ENCODE measurements at regions not wholly inside any gene's neighbourhood (a gene's known extent, or its start where the extent isn't known, plus 50 kb on each side); places are given as distances from the start of the nearest gene placed in this dataset.
"Not testable (repeated sequence)": the region's sequence is repeated elsewhere in the genome, so short reads cannot be mapped to it uniquely, and the experiment has no call there.

DNA sequence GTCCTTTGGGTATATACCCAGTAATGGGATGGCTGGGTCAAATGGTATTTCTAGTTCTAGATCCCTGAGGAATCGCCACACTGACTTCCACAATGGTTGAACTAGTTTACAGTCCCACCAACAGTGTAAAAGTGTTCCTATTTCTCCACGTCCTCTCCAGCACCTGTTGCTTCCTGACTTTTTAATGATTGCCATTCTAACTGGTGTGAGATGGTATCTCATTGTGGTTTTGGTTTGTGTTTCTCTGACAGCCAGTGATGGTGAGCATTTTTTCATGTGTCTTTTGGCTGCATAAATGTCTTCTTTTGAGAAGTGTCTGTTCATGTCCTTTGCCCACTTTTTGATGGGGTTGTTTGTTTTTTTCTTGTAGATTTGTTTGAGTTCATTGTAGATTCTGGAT, 63.4 kb upstream of the PTPDC1 start:
- H3K4me1 Mint-ChIP-seq; H3K27me3 ChIP-seq (ENCODE audit: control insufficient read depth, insufficient read depth, low read length); H3K4me3 Mint-ChIP-seq; H3K36me3 ChIP-seq (ENCODE audit: control insufficient read depth, insufficient read depth, low read length); H3K27me3 Mint-ChIP-seq; ATAC-seq (ENCODE audit: low read depth in 2 of 2); H3K4me1 ChIP-seq (ENCODE audit: control insufficient read depth, insufficient read depth, low read length, poor library complexity, severe bottlenecking); DNase-seq; H3K4me3 ChIP-seq (ENCODE audit: low read depth, low read length); H3K36me3 Mint-ChIP-seq; H3K27ac ChIP-seq (ENCODE audit: insufficient read depth, low read length, poor library complexity, severe bottlenecking); H3K27ac Mint-ChIP-seq; H3K9me3 ChIP-seq (ENCODE audit: control insufficient read depth in 2 of 2, low read length in 2 of 2): not testable (repeated sequence)
- H3K9me3 Mint-ChIP-seq, result peaks cover 0 to 14% (median 1%) of the 10 kb centered on the region in 7 donors

GRCh38 chr9:94018628-94019027, 63.5 kb upstream of the BARX1 start:
- Histone ChIP-seq H3K4me3 (ENCODE audit: low read depth, low read length) (no peak overlapping the region), H3K27me3 (ENCODE audit: control insufficient read depth, insufficient read depth, low read length) (no peaks in the 10 kb centered on the region), H3K36me3 (ENCODE audit: control insufficient read depth, insufficient read depth, low read length) (no peaks in the 10 kb centered on the region), H3K4me1 (ENCODE audit: control insufficient read depth, insufficient read depth, low read length, poor library complexity, severe bottlenecking) (no peaks in the 10 kb centered on the region), H3K27ac (ENCODE audit: insufficient read depth, low read length, poor library complexity, severe bottlenecking) (no peak overlapping the region), H3K9me3 (ENCODE audit: control insufficient read depth in 2 of 2, low read length in 2 of 2) (no peaks in the 10 kb centered on the region)
- H3K4me1 Mint-ChIP-seq, result peaks cover 0 to 2% (median 0%) of the 10 kb centered on the region in 4 donors
- DNase-seq (no peak), ATAC-seq (ENCODE audit: low read depth in 2 of 2) (no peak)
- H3K9me3 Mint-ChIP-seq, result peaks cover 0 to 4% (median 0%) of the 10 kb centered on the region in 7 donors
- no peak overlapping the region for H3K4me3 Mint-ChIP-seq
- no peak overlapping the region for H3K27ac Mint-ChIP-seq
- peaks cover 5% of the 10 kb centered on the region for H3K27me3 Mint-ChIP-seq
- no peaks in the 10 kb centered on the region for H3K36me3 Mint-ChIP-seq

DNA sequence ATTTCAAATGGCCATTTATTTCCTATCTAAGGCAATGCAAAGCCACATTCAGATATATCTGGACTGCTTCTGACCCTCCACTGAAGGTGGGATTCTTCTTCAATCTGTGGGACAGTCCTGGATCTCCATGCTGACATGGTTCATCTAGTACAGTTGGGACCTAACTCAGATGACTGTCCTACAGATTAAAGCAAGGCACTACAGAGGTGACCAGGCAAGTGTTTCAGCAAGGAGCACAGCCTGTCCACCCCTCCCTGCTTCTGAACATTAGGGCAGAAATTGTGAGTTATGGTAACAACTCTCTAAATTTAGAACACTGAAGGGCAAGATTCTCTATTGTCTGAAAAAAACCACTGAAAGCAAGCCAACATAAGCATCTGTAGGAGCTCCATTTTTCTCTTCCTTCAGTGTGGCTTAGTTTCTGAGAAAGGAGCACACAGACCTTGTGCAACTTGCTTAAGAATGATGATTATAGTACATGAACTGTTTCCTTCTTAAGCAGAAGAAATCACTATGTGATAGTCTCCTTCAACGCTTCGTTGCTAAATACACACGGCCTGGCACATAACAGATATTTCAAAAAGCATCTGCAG, 62.9 kb upstream of the BARX1 start:
- peaks cover 0 to 6% (median 1%) of the 10 kb centered on the region in 4 donors for H3K4me1 Mint-ChIP-seq
- Histone ChIP-seq H3K27me3 (ENCODE audit: control insufficient read depth, insufficient read depth, low read length) (no peaks in the 10 kb centered on the region), H3K9me3 (ENCODE audit: control insufficient read depth in 2 of 2, low read length in 2 of 2) (no peaks in the 10 kb centered on the region), H3K27ac (ENCODE audit: insufficient read depth, low read length, poor library complexity, severe bottlenecking) (no peak overlapping the region), H3K4me3 (ENCODE audit: low read depth, low read length) (no peak overlapping the region), H3K4me1 (ENCODE audit: control insufficient read depth, insufficient read depth, low read length, poor library complexity, severe bottlenecking) (no peaks in the 10 kb centered on the region), H3K36me3 (ENCODE audit: control insufficient read depth, insufficient read depth, low read length) (no peaks in the 10 kb centered on the region)
- H3K4me3 Mint-ChIP-seq, result no peak overlapping the region
- ATAC-seq (ENCODE audit: low read depth in 2 of 2) (no peak), DNase-seq (no peak)
- no peaks in the 10 kb centered on the region for H3K36me3 Mint-ChIP-seq
- peaks cover 9% of the 10 kb centered on the region for H3K27me3 Mint-ChIP-seq
- no peak overlapping the region for H3K27ac Mint-ChIP-seq
- peaks cover 0 to 3% (median 0%) of the 10 kb centered on the region in 7 donors for H3K9me3 Mint-ChIP-seq

GRCh38 chr9:94016744-94017143, 61.6 kb upstream of the BARX1 start:
- H3K9me3 Mint-ChIP-seq, result peaks cover 0 to 3% (median 0%) of the 10 kb centered on the region in 7 donors
- H3K4me3 ChIP-seq (ENCODE audit: low read depth, low read length), result no peak overlapping the region
- no peak overlapping the region for H3K27ac Mint-ChIP-seq
- H3K36me3 ChIP-seq (ENCODE audit: control insufficient read depth, insufficient read depth, low read length), result no peaks in the 10 kb centered on the region
- peaks cover 0 to 7% (median 1%) of the 10 kb centered on the region in 4 donors for H3K4me1 Mint-ChIP-seq
- DNase-seq, result no peak
- H3K27ac ChIP-seq (ENCODE audit: insufficient read depth, low read length, poor library complexity, severe bottlenecking), result no peak overlapping the region
- H3K4me3 Mint-ChIP-seq, result no peak overlapping the region
- no peak for ATAC-seq (ENCODE audit: low read depth in 2 of 2)
- H3K36me3 Mint-ChIP-seq, result no peaks in the 10 kb centered on the region
- no peaks in the 10 kb centered on the region for H3K27me3 ChIP-seq (ENCODE audit: control insufficient read depth, insufficient read depth, low read length)
- H3K4me1 ChIP-seq (ENCODE audit: control insufficient read depth, insufficient read depth, low read length, poor library complexity, severe bottlenecking), result no peaks in the 10 kb centered on the region
- H3K9me3 ChIP-seq (ENCODE audit: control insufficient read depth in 2 of 2, low read length in 2 of 2), result no peaks in the 10 kb centered on the region
- H3K27me3 Mint-ChIP-seq, result peaks cover 15% of the 10 kb centered on the region

DNA sequence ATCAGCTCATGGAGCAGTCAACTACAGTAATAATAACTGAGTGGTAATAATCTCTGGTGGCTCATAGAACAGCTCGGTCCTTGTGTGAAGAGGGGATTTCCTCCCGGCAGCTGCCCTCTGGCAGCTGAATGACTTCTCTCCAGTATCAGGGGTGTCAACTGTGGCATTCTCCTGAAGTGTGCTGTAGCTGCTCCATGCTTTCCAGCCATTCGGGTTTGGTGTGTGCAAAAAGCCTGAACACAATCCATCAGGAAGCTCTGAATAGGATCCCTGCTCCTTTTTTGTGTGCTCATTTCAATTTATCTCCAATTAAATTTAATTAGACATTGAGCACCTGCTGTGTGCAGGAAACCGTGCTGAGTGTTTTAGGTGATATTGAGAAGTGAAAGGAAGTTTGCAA, 59.8 kb upstream of the BARX1 start:
- Mint-ChIP-seq H3K4me1 (peaks cover 4 to 13% (median 7%) of the 10 kb centered on the region in 4 donors), H3K36me3 (no peaks in the 10 kb centered on the region), H3K4me3 (no peak overlapping the region), H3K9me3 (no peaks in the 10 kb centered on the region), H3K27ac (no peak overlapping the region), H3K27me3 (peaks cover 15% of the 10 kb centered on the region)
- no peaks in the 10 kb centered on the region for H3K4me1 ChIP-seq (ENCODE audit: control insufficient read depth, insufficient read depth, low read length, poor library complexity, severe bottlenecking)
- no peak overlapping the region for H3K27ac ChIP-seq (ENCODE audit: insufficient read depth, low read length, poor library complexity, severe bottlenecking)
- no peak overlapping the region for H3K4me3 ChIP-seq (ENCODE audit: low read depth, low read length)
- no peaks in the 10 kb centered on the region for H3K27me3 ChIP-seq (ENCODE audit: control insufficient read depth, insufficient read depth, low read length)
- DNase-seq, result no peak
- H3K36me3 ChIP-seq (ENCODE audit: control insufficient read depth, insufficient read depth, low read length), result no peaks in the 10 kb centered on the region
- ATAC-seq (ENCODE audit: low read depth in 2 of 2), result no peak
- H3K9me3 ChIP-seq (ENCODE audit: control insufficient read depth in 2 of 2, low read length in 2 of 2), result no peaks in the 10 kb centered on the region

GRCh38 chr9:94014066-94014654, 59.0 kb upstream of the BARX1 start:
- H3K36me3 Mint-ChIP-seq, result no peaks in the 10 kb centered on the region
- H3K4me3 Mint-ChIP-seq, result no peak overlapping the region
- no peak for ATAC-seq (ENCODE audit: low read depth in 2 of 2)
- H3K27me3 Mint-ChIP-seq, result peaks cover 10% of the 10 kb centered on the region
- no peak overlapping the region for H3K27ac Mint-ChIP-seq
- Histone ChIP-seq H3K4me1 (ENCODE audit: control insufficient read depth, insufficient read depth, low read length, poor library complexity, severe bottlenecking) (no peaks in the 10 kb centered on the region), H3K27me3 (ENCODE audit: control insufficient read depth, insufficient read depth, low read length) (no peaks in the 10 kb centered on the region), H3K27ac (ENCODE audit: insufficient read depth, low read length, poor library complexity, severe bottlenecking) (no peak overlapping the region), H3K4me3 (ENCODE audit: low read depth, low read length) (no peak overlapping the region), H3K9me3 (ENCODE audit: control insufficient read depth in 2 of 2, low read length in 2 of 2) (no peaks in the 10 kb centered on the region), H3K36me3 (ENCODE audit: control insufficient read depth, insufficient read depth, low read length) (no peaks in the 10 kb centered on the region)
- H3K4me1 Mint-ChIP-seq, result peaks cover 4 to 13% (median 7%) of the 10 kb centered on the region in 4 donors
- no peaks in the 10 kb centered on the region for H3K9me3 Mint-ChIP-seq
- DNase-seq, result peak in 1 of 3 donors; percentile 10

DNA sequence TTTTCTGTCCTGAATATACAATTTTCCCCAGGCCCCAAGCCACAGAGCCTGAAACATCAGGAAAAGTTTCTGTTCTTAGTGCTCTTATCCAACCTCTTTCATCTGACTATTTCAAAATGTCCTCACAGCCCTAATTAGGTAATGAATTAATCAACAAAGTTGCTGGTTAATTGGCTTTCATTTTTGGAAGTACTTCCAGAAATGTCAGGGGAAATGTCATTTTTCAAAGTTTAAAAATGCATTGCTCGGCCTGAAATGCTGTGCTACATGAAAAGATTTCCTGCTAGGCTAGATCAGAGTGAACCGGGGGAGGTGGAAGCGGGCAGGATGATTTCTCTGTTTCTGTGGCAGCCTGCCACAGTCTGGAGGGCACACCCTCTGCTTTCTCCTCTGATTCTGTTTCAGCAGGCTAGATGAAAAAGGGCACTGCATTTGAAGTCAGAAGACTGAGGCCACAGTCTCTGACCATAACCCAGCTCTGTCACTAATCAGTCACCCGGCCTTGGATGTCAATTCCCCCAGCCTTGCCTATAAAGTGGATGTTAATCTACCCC, 55.9 kb upstream of the BARX1 start:
- H3K4me1 ChIP-seq (ENCODE audit: control insufficient read depth, insufficient read depth, low read length, poor library complexity, severe bottlenecking), result no peaks in the 10 kb centered on the region
- no peak overlapping the region for H3K4me3 ChIP-seq (ENCODE audit: low read depth, low read length)
- DNase-seq (peak in 1 of 3 donors; percentile 20), ATAC-seq (ENCODE audit: low read depth in 2 of 2) (peak; percentile 43 to 50)
- no peak overlapping the region for H3K27ac ChIP-seq (ENCODE audit: insufficient read depth, low read length, poor library complexity, severe bottlenecking)
- H3K9me3 Mint-ChIP-seq, result no peaks in the 10 kb centered on the region
- H3K27ac Mint-ChIP-seq, result peak overlapping the region in 1 of 3 donors; percentile 18
- peaks cover 28% of the 10 kb centered on the region for H3K27me3 Mint-ChIP-seq
- no peaks in the 10 kb centered on the region for H3K9me3 ChIP-seq (ENCODE audit: control insufficient read depth in 2 of 2, low read length in 2 of 2)
- no peak overlapping the region for H3K4me3 Mint-ChIP-seq
- no peaks in the 10 kb centered on the region for H3K36me3 ChIP-seq (ENCODE audit: control insufficient read depth, insufficient read depth, low read length)
- H3K4me1 Mint-ChIP-seq, result peaks cover 4 to 13% (median 7%) of the 10 kb centered on the region in 4 donors
- H3K36me3 Mint-ChIP-seq, result no peaks in the 10 kb centered on the region
- peaks cover 6% of the 10 kb centered on the region for H3K27me3 ChIP-seq (ENCODE audit: control insufficient read depth, insufficient read depth, low read length)

All from CD4-positive, CD25-positive, alpha-beta regulatory T cell (primary cell).